ENCODE measurements at regions not wholly inside any gene's neighbourhood (a gene's known extent, or its start where the extent isn't known, plus 50 kb on each side); places are given as distances from the start of the nearest gene placed in this dataset.
"Not testable (repeated sequence)": the region's sequence is repeated elsewhere in the genome, so short reads cannot be mapped to it uniquely, and the experiment has no call there.

DNA sequence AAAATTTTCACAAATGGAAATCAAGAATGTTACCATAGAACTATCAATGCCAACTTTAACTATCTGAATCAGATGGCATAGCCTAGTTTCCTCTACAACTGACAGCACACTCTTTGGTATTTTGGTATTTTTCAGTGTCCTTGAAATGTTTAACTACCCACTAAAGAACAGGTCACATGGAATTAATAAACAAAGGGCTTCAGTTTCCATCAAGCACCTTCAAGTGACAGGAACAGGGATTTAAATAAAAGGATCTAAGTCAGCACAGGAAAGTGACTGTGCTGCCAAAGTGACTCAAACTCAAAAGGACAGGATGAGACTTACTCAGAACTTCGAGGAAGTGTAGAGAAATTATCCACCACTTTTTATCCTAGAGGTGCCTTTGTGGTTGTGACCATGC is 117.2 kb downstream of the FAM72B start:
- TF ChIP-seq, protein P1, sequence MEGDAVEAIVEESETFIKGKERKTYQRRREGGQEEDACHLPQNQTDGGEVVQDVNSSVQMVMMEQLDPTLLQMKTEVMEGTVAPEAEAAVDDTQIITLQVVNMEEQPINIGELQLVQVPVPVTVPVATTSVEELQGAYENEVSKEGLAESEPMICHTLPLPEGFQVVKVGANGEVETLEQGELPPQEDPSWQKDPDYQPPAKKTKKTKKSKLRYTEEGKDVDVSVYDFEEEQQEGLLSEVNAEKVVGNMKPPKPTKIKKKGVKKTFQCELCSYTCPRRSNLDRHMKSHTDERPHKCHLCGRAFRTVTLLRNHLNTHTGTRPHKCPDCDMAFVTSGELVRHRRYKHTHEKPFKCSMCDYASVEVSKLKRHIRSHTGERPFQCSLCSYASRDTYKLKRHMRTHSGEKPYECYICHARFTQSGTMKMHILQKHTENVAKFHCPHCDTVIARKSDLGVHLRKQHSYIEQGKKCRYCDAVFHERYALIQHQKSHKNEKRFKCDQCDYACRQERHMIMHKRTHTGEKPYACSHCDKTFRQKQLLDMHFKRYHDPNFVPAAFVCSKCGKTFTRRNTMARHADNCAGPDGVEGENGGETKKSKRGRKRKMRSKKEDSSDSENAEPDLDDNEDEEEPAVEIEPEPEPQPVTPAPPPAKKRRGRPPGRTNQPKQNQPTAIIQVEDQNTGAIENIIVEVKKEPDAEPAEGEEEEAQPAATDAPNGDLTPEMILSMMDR (CRISPR knock-in tag; IDR thresholded peaks at IDR 0.05), result not testable (repeated sequence)
- not testable (repeated sequence) for TF ChIP-seq HDAC6 (IDR thresholded peaks at IDR 0.05; ENCODE audit: low read depth, low read length); ZC3H13 (CRISPR knock-in tag; IDR thresholded peaks at IDR 0.05)

Data from HepG2 (cell line).